C4-2B (cell line): ENCODE measurements at regions not wholly inside any gene's neighbourhood (a gene's known extent, or its start where the extent isn't known, plus 50 kb on each side); places are given as distances from the start of the nearest gene placed in this dataset.

Source experiments
- ZFX ChIP-seq: fragments of 450-650 bp; IDR thresholded peaks from 2 replicates; pipeline ENCODE4 v1.6.1; 2017
- TF ChIP-seq, protein P1 (sequence below): fragments of 450-650 bp; conservative IDR thresholded peaks from 2 replicates; pipeline ENCODE4 v1.5.1; 2017; ENCODE audit warnings: mild to moderate bottlenecking

DNA sequence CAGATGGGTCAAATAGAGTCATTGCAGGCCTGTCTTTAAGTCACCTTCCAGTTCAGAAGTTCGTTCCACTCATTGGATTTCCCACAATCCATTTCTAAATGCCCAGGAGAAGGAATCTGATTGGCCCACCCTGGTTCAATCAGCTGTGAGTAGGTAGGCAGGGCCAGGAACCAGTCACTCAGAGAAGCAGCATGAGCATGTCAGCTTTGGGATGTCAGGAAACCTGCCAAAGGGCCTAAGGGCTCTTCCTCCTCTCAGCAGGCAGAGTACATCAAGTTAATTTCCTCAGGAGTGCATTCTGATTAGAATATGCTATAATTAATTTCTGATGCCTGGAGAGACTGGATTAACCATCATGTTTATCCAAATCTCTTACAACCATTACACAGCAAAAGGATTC, 412.9 kb upstream of the CCNH start:
- TF ChIP-seq, protein P1, sequence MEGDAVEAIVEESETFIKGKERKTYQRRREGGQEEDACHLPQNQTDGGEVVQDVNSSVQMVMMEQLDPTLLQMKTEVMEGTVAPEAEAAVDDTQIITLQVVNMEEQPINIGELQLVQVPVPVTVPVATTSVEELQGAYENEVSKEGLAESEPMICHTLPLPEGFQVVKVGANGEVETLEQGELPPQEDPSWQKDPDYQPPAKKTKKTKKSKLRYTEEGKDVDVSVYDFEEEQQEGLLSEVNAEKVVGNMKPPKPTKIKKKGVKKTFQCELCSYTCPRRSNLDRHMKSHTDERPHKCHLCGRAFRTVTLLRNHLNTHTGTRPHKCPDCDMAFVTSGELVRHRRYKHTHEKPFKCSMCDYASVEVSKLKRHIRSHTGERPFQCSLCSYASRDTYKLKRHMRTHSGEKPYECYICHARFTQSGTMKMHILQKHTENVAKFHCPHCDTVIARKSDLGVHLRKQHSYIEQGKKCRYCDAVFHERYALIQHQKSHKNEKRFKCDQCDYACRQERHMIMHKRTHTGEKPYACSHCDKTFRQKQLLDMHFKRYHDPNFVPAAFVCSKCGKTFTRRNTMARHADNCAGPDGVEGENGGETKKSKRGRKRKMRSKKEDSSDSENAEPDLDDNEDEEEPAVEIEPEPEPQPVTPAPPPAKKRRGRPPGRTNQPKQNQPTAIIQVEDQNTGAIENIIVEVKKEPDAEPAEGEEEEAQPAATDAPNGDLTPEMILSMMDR: no peak
- no peak for TF ChIP-seq ZFX
